Endothelial cell of umbilical vein (primary cell): ENCODE measurements at regions not wholly inside any gene's neighbourhood (a gene's known extent, or its start where the extent isn't known, plus 50 kb on each side); places are given as distances from the start of the nearest gene placed in this dataset.

ENCODE experiments used
- BruUV-seq: library from RNA; stranded (reverse); fragments of 400-500 nt; replicated peaks from 2 replicates; lab custom pipeline; 2021; lab: Mats Ljungman, UMichigan
- CTCF ChIA-PET: fragments of 300-600, 350-600 bp; sonication (Branson Sonifier 250); formaldehyde crosslinking; loops from one replicate; lab custom pipeline; 2021; ENCODE audit warnings: antibody characterized with exemption, inconsistent platforms; lab: Charles Lee
- POLR2A ChIA-PET: fragments of 300-600, 350-600 bp; sonication (Branson Sonifier 250); formaldehyde crosslinking; loops from one replicate; lab custom pipeline; 2021; ENCODE audit warnings: antibody characterized with exemption, inconsistent platforms; lab: Charles Lee
- DNase-seq: peaks from one replicate; pipeline ENCODE4 v3.0.0-alpha.2; 2011; ENCODE audit warnings: low read depth, low spot score
- FAIRE-seq: peaks from 2 replicates; lab custom pipeline; 2011; peaks lifted over from hg19 to GRCh38; lab: Jason Lieb, UNC
- H2AFZ ChIP-seq: 2 replicates; pipeline ENCODE4 v1.6.0; 2012; ENCODE audit warnings: low read depth, low read length, control low read depth, inconsistent platforms
- H3K27ac ChIP-seq: 2 replicates; pipeline ENCODE4 v1.5.1; 2011; ENCODE audit warnings: low read depth, mild to moderate bottlenecking, control low read depth, low read length, moderate library complexity; ENCODE audit not compliant: insufficient read depth
- H3K27me3 ChIP-seq, 2 experiments: 2 replicates each; pipeline versions ENCODE4 v1.6.0 to v1.6.1; 2011; ENCODE audit warnings: low read length in 2 of 2, mixed read lengths in 1 of 2; ENCODE audit not compliant: control insufficient read depth in 2 of 2, insufficient read depth in 2 of 2
- H3K36me3 ChIP-seq, 2 experiments: 2 replicates in 1 of 2; 3 replicates in 1 of 2; pipeline ENCODE4 v1.5.1; 2011; ENCODE audit warnings: low read length in 2 of 2, mild to moderate bottlenecking in 1 of 2, moderate library complexity in 1 of 2; ENCODE audit not compliant: control insufficient read depth in 2 of 2, insufficient read depth in 2 of 2; ENCODE audit errors: extremely low read depth in 1 of 2
- H3K4me1 ChIP-seq: 3 replicates; pipeline ENCODE4 v1.5.1; 2011; ENCODE audit warnings: mild to moderate bottlenecking, low read length; ENCODE audit not compliant: control insufficient read depth, insufficient read depth; ENCODE audit errors: extremely low read depth
- H3K4me2 ChIP-seq: 2 replicates; pipeline ENCODE4 v1.6.1; 2011; ENCODE audit warnings: low read length, control low read depth, mixed read lengths; ENCODE audit not compliant: insufficient read depth
- H3K4me3 ChIP-seq, 3 experiments: fragments of 200-600 bp in 1 of 3; sonication (generic), shearing (Covaris generic) in 1 of 3; replicated peaks in 1 of 3; 2 replicates each; pipeline ENCODE4 v1.5.1; 2011 to 2016; ENCODE audit warnings: control low read depth in 3 of 3, low read length in 3 of 3, mild to moderate bottlenecking in 2 of 3, inconsistent platforms in 1 of 3, low read depth in 1 of 3, moderate library complexity in 1 of 3; ENCODE audit not compliant: insufficient read depth in 1 of 3
- H3K79me2 ChIP-seq: 2 replicates; pipeline ENCODE4 v1.6.0; 2012; ENCODE audit warnings: low read length, inconsistent platforms; ENCODE audit not compliant: control insufficient read depth, insufficient read depth
- H3K9ac ChIP-seq: replicated peaks from 2 replicates; pipeline ENCODE3; 2011; ENCODE audit warnings: low read length, control low read depth; ENCODE audit not compliant: insufficient read depth; ENCODE audit errors: extremely low read depth
- H3K9me1 ChIP-seq: replicated peaks from 3 replicates; pipeline ENCODE4 v1.6.0; 2011; ENCODE audit warnings: mild to moderate bottlenecking, low read length; ENCODE audit not compliant: control insufficient read depth, insufficient read depth; ENCODE audit errors: extremely low read depth
- H3K9me3 ChIP-seq: replicated peaks from 2 replicates; pipeline ENCODE4 v1.5.1; 2012; ENCODE audit warnings: low read length, inconsistent platforms; ENCODE audit not compliant: control insufficient read depth, insufficient read depth
- H4K20me1 ChIP-seq: replicated peaks from 2 replicates; pipeline ENCODE3; 2011; ENCODE audit warnings: mild to moderate bottlenecking, low read length; ENCODE audit not compliant: control insufficient read depth, insufficient read depth; ENCODE audit errors: extremely low read depth
- EZH2 ChIP-seq: IDR thresholded peaks from 2 replicates; pipeline ENCODE4 v1.6.1; 2012; ENCODE audit warnings: borderline replicate concordance, low read depth, mild to moderate bottlenecking, moderate library complexity, low read length, inconsistent platforms; ENCODE audit not compliant: severe bottlenecking
- JUN ChIP-seq: IDR thresholded peaks from 2 replicates; pipeline ENCODE4 v1.6.1; 2011; ENCODE audit warnings: borderline replicate concordance, low read depth; ENCODE audit not compliant: insufficient read length, insufficient read depth
- dilution Hi-C: fragments of 300-500 bp; cut with MboI; formaldehyde crosslinking; loops from one replicate; pipeline ENCODE4 v1.15.0; 2019; ENCODE audit warnings: low sequenced_read_pairs; ENCODE audit not compliant: extremely low pct_ligation_motif_present
- intact Hi-C: fragments of 100-400 bp; cut with micrococcal nuclease; formaldehyde crosslinking; loops from one replicate; pipeline ENCODE4 v1.10.0; 2022
- TF ChIP-seq, protein P1 (sequence below): IDR thresholded peaks from 2 replicates; pipeline ENCODE4 v1.6.1; 2011; ENCODE audit not compliant: insufficient read depth, insufficient read length

DNA sequence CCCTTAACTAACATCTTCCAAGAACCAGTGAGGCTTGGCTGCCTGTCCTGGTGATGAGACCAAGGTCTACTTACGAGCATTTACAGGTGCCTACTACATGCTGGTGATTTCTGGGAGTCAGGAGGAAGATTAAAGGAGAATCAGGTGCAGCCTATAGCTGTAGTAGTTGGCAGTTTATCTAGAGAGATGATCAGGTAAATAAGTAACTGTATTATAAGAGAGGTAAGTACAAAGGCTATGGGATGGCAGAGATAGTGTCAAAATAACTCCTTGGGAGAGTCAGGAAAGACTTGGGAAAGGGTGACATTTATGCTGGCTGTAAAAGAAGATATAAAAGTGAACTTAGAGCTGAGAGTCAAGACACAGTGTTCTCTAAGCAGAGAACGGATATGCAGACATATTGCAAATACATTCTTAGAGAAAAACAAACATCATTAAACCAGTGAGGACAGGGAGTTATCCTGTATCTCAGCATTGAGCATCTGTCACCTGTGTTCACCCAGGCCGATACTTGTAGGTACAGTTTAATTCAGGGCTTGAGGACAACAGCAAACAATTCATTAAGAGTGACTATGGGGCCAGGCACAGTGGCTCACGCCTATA lies 49.7 kb upstream of the ACP3 start:
- no peaks in the 10 kb centered on the region for H3K79me2 ChIP-seq
- BruUV-seq = no TSS peak
- no peak for TF ChIP-seq JUN
- no peak for TF ChIP-seq EZH2
- TF ChIP-seq, protein P1, sequence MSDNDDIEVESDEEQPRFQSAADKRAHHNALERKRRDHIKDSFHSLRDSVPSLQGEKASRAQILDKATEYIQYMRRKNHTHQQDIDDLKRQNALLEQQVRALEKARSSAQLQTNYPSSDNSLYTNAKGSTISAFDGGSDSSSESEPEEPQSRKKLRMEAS = no peak
- CTCF ChIA-PET = interaction anchor here (0.7 to 3.7 kb wide), 2 partner anchors 75 to 1039 kb away, joined by 3 to 13 read pairs; no protein-coding TSS in a partner anchor
- H3K9me1 ChIP-seq = no peaks in the 10 kb centered on the region
- H3K27ac ChIP-seq = no peak overlapping the region
- intact Hi-C loops = no loop called here
- no peaks in the 10 kb centered on the region for H3K27me3 ChIP-seq
- no peak for FAIRE-seq
- H3K4me3 ChIP-seq = no peak overlapping the region
- H3K9me3 ChIP-seq = no peaks in the 10 kb centered on the region
- no peaks in the 10 kb centered on the region for H3K36me3 ChIP-seq
- H3K4me2 ChIP-seq = no peak overlapping the region
- dilution Hi-C loops = no loop called here
- H4K20me1 ChIP-seq = no peaks in the 10 kb centered on the region
- no peak for DNase-seq
- H3K4me1 ChIP-seq = no peaks in the 10 kb centered on the region
- no peak overlapping the region for H3K9ac ChIP-seq
- H2AFZ ChIP-seq = no peak overlapping the region
- POLR2A ChIA-PET = no interaction called here
